Spleen (tissue), 7 donors: ENCODE measurements at regions not wholly inside any gene's neighbourhood (a gene's known extent, or its start where the extent isn't known, plus 50 kb on each side); places are given as distances from the start of the nearest gene placed in this dataset.

Experiments
- CTCF ChIP-seq, 11 experiments: fragments of 200-600 bp in 7 of 11; fragments of 450-650 bp in 4 of 11; sonication (generic) in 4 of 11; IDR thresholded peaks in 8 of 11; conservative IDR thresholded peaks in 3 of 11; 1 replicate in 7 of 11; 2 replicates in 4 of 11; pipeline versions ENCODE4 v1.4.0 to v1.8.0; 2016 to 2021; ENCODE audit warnings: antibody characterized with exemption in 11 of 11, inconsistent platforms in 4 of 11, mild to moderate bottlenecking in 1 of 11
- POLR2A ChIP-seq, 3 donors: fragments of 450-650 bp; IDR thresholded peaks; one replicate each; pipeline ENCODE4 v1.5.1; 2017; ENCODE audit warnings: antibody characterized with exemption in 3 of 3, mild to moderate bottlenecking in 1 of 3
- POLR2AphosphoS5 ChIP-seq, 3 donors: sonication (generic); formaldehyde crosslinking; IDR thresholded peaks; one replicate each; pipeline ENCODE4 v1.5.1; 2017; ENCODE audit warnings: antibody characterized with exemption in 3 of 3
- donor health status: DM: no; HTN: no; CAD: no; lungs with moderate emphysema.
- donor health status: DM: no; HTN: no; CAD: no.
- donor health status: DM: no; HTN: no; CAD: no.

- TF ChIP-seq CTCF (IDR thresholded peaks at IDR 0.05 in 8 of 11, conservative IDR thresholded peaks at IDR 0.05 in 3 of 11): no peak
- no peak for TF ChIP-seq POLR2AphosphoS5 (IDR thresholded peaks at IDR 0.05)
- no peak for TF ChIP-seq POLR2A (IDR thresholded peaks at IDR 0.05)
These were observed 83.7 kb downstream of the EMX2 start for GRCh38 chr10:117626228-117626627.
